NCI-H526 (cell line): ENCODE measurements at regions not wholly inside any gene's neighbourhood (a gene's known extent, or its start where the extent isn't known, plus 50 kb on each side); places are given as distances from the start of the nearest gene placed in this dataset.
"Not testable (repeated sequence)": the region's sequence is repeated elsewhere in the genome, so short reads cannot be mapped to it uniquely, and the experiment has no call there.

Source experiments
- DNase-seq, 2 experiments: peaks; one replicate each; lab custom pipeline; 2025; lab: John Stamatoyannopoulos, UW

GRCh38 chr2:2588777-2589176, 257.7 kb upstream of the MYT1L start:
- no peak for DNase-seq

- no peak for DNase-seq
Measured at GRCh38 chr2:2587354-2587753, 256.3 kb upstream of the MYT1L start.

GRCh38 chr2:2586931-2587330, 255.9 kb upstream of the MYT1L start:
- DNase-seq: no peak

- DNase-seq: no peak
Measured at GRCh38 chr2:2586068-2586776, 255.1 kb upstream of the MYT1L start.

GRCh38 chr2:2582998-2583545, 252.0 kb upstream of the MYT1L start:
- DNase-seq: no peak

- DNase-seq: peak in 1 of 2 experiments; percentile 38
Measured at GRCh38 chr2:2581331-2582159, 250.5 kb upstream of the MYT1L start.

- not testable (repeated sequence) for DNase-seq
Measured at GRCh38 chr2:2580841-2581240, 249.8 kb upstream of the MYT1L start.

- no peak for DNase-seq
Measured at GRCh38 chr2:2580341-2580740, 249.3 kb upstream of the MYT1L start.

GRCh38 chr2:2579814-2580213, 248.7 kb upstream of the MYT1L start:
- no peak for DNase-seq

- DNase-seq: peak; percentile 34 to 72
Measured at GRCh38 chr2:2577407-2577831, 246.3 kb upstream of the MYT1L start.

GRCh38 chr2:2575870-2576386, 244.9 kb upstream of the MYT1L start:
- no peak for DNase-seq

GRCh38 chr2:2575181-2575577, 244.1 kb upstream of the MYT1L start:
- no peak for DNase-seq

GRCh38 chr2:2574401-2575180, 243.5 kb upstream of the MYT1L start:
- DNase-seq: no peak

GRCh38 chr2:2573658-2574293, 242.7 kb upstream of the MYT1L start:
- DNase-seq: no peak

- DNase-seq: no peak
Measured at GRCh38 chr2:2573205-2573604, 242.1 kb upstream of the MYT1L start.

- no peak for DNase-seq
Measured at GRCh38 chr2:2572393-2573204, 241.5 kb upstream of the MYT1L start.

- no peak for DNase-seq
Measured at GRCh38 chr2:2571301-2572150, 240.5 kb upstream of the MYT1L start.

GRCh38 chr2:2570871-2571270, 239.8 kb upstream of the MYT1L start:
- DNase-seq: no peak

- no peak for DNase-seq
Measured at GRCh38 chr2:2570360-2570759, 239.3 kb upstream of the MYT1L start.

- no peak for DNase-seq
Measured at GRCh38 chr2:2569836-2570235, 238.8 kb upstream of the MYT1L start.
